SU-DHL-6 (cell line): ENCODE measurements at regions not wholly inside any gene's neighbourhood (a gene's known extent, or its start where the extent isn't known, plus 50 kb on each side); places are given as distances from the start of the nearest gene placed in this dataset.

Experiments used
- CTCF ChIP-seq: fragments of 200-600 bp; sonication (generic); IDR thresholded peaks from one replicate; pipeline ENCODE4 v1.5.1; 2017; ENCODE audit warnings: antibody characterized with exemption, mild to moderate bottlenecking, low read length, moderate library complexity; ENCODE audit not compliant: insufficient read depth, poor library complexity, severe bottlenecking
- EZH2phosphoT487 ChIP-seq: fragments of 200-600 bp; sonication (generic), shearing (Covaris generic); conservative IDR thresholded peaks from 2 replicates; pipeline ENCODE4 v1.6.1; 2018; ENCODE audit warnings: mild to moderate bottlenecking, antibody characterized with exemption, low read length, moderate library complexity, mixed read lengths

GRCh38 chr6:21831521-21832291 lies 238.2 kb downstream of the SOX4 start:
- TF ChIP-seq CTCF = no peak
- no peak for TF ChIP-seq EZH2phosphoT487
